NCI-H187 (cell line): ENCODE measurements at regions not wholly inside any gene's neighbourhood (a gene's known extent, or its start where the extent isn't known, plus 50 kb on each side); places are given as distances from the start of the nearest gene placed in this dataset.

Experiments
- DNase-seq, 2 experiments: peaks; one replicate each; lab custom pipeline; 2025; lab: John Stamatoyannopoulos, UW

DNA sequence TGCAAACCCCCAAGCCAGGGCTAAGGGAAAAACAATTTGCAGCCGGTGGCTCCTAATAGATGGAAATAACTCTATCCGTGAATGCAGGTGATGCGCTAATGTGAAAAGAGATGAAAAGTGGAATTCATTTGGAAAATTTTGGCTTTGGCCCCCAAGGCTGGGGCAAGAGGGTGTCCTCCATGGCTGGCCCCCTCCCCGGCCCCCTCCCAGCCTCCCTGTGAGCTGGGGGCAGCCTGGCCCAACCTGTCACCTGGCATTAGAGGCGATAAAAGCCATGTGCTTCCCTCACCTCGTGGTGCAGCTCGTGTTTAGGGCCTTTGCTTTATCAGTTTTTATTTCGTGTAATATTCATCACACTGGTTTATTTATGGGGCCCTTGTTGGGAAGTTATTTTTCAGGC is 267.2 kb downstream of the ENGASE start:
- no peak for DNase-seq

DNA sequence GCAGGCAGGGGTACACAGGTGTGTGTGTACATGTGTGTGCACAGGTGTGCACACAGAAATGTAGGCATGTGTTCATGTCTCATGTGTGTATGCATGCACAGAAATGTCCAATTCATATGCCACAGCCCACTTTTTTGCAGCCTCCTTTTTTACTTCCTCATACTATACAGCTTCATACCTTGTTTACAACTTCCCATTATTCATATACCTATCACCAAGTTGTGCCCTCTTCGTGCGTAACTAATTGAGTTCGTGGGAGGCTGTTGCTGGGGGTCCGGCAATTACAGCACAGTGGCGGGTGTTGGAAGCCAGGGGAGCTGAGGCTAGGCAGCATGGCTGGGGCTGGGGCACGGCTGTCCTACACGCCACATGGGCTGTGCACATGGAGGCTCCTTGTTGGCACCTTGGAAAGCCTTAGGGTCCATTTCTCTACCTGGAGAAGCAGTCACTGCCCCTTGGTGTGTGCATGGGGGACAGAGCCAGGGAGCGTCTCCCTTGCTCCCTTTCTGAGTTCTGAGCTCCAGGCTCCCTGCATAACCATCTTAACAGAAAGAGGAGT is 266.7 kb downstream of the ENGASE start:
- DNase-seq: no peak

DNA sequence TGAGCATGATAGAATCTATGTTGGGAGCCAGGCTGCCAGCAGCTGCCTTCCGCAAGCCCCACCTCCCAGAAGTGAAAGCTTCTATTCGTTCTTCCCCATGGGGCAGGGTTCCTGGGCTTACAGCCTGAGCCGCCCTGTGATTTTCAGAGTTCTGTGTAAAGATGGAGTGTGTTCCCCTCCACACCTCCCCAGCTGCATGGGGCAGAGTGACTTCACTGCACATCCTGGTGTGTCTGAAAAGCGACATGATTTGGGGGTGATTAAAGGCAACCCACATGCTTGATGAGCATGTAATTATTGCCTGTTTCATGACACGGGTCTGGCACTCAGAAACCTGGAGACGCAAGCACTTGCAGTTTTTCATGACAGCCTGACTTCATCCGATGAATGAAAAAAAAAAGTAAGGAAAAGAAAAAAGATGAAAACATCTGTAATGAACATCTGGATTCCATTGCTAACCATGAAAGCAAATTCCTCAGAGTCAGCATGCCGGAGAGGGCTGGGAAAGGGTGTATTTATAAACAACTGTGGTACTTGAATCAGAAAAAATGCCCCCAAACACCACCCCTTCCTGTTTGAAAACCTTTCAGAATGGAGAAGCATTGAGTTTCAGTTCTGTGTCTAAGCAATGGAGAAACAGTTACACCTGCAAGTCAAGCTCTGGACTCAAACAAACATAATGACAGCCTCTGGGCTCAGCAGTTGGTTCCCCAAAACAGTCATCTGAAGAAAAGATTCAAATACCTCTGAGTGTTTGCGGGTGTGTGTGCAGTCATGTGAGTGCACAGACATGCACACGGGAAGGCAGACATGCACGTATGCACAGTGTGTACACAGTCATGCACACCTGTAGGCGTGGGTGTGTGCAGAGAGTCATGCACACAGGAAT is 266.0 kb downstream of the ENGASE start:
- DNase-seq: no peak

DNA sequence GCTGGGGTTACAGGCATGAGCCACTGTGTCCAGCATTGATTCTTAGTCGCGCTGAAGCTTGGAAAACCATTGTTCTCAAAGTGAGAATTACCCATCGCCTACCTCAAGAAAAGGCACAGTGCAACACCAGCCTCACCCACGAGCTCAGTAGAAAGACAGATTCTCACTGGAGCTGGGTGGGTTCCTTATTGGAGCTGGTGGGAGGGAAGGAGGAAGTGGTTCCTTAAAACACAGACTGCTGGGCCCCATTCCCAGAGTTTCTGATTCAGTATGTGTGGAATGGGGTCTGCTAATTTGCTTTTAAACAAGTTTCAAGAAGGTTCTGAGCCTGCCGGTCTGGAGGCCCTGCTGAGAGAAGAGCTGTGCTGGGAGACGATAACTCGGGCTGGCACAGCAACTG is 264.7 kb downstream of the ENGASE start:
- no peak for DNase-seq

DNA sequence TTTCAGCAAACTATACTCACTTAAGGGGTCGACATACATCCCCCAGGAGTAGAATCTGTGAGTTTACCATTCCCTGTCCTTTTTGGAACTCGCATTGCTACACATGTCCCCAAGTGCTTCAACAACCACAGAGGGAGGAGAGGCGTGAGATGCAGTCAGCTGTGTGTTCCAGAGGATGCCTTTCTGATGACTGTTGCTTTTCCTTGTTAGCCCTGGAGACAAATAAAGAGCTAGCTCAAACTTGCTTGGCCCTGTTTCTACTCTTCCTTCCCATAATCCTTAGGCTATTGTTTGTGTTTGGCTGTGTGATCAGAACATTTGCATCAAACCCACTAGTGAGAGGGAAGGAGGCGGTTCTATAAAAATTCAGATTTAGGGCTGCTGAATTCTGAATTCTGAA is 264.0 kb downstream of the ENGASE start:
- no peak for DNase-seq

DNA sequence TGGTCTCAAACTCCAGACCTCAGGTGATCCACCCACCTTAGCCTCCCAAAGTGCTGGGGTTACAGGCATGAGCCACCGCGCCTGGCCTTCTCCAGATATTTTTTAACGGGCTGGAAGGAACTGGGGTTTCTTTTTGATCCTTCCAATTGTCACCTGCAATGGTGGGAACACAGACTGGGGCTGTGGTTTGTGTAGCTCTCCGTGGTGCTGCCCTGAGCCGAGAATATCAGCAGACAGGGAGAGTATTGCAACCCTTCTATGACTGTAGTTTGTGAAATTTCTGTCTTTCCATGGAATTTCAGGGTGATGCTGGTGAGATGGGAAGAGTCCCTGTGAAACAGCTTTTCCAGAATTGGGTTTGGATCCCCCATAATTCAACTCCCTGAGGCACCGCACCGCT is 263.5 kb downstream of the ENGASE start:
- no peak for DNase-seq

DNA sequence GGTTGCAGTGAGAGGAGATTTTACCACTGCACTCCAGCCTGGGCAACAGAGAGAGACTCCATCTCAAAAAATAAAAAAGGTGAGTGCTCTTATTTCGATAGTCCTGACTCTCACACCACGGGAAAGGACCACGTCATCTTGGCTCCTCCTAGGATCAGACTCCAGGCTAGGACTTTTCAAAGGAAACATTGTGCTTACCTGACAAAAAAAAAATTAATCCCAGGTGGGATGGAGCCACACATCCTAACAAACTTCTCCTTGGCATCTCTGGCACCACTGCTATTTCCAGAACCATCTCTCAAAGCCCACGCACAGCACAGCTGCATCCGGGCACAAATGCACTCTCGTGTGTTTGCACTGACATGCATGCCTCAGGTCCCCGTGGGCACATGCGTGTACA is 262.4 kb downstream of the ENGASE start:
- no peak for DNase-seq

DNA sequence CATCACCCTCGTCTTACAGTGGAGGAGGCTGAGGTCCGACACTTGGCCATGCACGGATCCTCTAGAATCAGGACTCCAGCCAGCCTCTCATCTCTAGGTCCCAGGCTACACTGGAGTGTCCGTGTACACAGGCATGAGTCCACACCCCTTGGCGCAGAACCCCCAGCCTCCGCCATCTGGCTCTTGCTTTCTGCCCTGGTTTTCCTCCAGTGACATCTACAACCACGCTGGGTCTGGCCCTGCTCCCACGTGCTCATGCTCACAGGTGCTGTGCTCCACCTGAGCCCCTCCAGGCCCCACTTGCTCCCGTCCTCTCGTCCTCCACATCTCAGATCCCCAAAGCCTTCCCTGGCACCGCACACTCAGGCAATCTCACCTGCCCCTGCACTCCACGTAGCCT is 260.8 kb downstream of the ENGASE start:
- no peak for DNase-seq

DNA sequence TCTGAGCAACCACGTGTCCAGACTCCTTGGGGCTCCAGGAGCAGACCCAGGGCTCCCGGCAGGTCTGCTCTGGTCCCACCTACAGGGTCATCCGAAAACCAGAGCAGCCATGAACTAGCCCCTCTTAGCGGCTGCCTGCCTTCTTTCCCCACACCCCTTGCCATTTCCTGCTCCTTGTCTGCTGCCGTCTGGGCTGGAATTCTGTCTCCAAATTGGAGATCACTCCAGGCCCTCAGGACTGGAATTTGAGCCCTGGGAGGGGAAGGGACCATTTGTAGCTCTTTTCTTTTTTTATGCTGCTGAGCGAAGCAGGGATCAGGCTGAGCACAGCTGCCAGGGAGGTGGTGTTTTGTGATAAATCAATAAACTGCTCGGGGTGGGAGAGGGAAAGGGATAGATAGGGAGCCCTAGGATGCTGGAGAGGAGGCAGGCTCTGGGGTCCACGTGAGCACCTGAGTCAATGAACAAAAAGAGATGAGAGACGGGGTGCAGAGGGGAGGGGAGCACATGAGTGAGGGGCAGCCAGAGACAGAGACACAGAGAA is 257.5 kb downstream of the ENGASE start:
- DNase-seq: no peak

DNA sequence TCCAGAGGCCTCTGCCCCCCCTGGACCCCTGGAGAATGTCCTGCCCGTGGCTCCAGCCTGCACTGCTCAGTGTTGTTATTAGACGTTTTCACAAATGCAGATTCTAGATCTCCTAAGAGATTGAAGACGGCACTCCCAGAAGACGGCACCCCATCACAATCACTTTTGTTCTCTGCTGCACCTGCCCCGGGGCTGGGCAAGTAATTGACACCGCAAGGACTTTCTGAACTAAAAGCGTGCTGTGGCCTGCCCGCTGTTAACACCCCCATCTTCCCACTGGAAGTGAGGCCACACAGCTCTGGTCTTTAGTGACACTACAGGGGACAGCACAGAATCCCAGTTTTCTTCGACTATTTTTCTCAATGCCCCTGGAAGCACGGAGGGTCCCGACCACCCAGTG is 256.9 kb downstream of the ENGASE start:
- DNase-seq: peak; percentile 42 to 60

DNA sequence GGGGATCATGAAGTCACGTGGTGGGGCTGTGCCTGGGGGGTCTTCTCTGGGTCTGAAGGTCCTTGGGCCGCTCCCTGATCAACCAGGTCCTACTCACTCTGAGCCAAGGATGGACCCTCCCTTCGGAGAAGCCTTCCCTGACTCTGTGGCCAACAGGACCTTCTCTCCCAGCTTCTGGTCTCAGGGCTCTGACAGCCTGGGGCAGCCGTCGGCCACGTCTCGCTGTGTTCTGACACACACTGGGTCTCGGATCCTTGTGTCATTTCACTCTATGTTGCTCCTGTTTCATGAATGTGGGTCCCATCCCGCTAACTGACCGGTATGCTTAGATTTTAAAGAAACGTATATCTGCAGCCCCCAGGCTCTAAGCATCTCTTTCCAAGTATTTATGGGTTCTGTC is 256.1 kb downstream of the ENGASE start:
- no peak for DNase-seq

DNA sequence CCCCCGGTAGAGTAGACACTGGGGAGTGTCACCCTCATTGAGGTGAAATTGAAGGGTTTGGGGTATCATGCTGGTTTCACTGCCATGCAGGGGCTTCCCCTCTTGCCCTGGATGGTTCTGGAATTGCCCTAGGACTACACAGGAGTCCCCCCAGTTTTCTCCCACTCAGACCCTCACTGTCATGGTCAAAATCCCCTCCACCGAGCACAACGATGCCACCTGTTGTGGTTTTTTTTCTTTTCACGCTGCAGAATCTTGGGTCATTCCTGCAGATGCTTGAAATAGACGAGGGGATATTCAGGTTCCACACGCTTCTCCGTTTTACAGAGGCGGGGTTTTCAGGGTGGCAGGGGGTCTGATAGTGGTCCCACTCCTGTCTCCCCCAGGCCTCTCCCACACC is 255.6 kb downstream of the ENGASE start:
- DNase-seq: no peak

DNA sequence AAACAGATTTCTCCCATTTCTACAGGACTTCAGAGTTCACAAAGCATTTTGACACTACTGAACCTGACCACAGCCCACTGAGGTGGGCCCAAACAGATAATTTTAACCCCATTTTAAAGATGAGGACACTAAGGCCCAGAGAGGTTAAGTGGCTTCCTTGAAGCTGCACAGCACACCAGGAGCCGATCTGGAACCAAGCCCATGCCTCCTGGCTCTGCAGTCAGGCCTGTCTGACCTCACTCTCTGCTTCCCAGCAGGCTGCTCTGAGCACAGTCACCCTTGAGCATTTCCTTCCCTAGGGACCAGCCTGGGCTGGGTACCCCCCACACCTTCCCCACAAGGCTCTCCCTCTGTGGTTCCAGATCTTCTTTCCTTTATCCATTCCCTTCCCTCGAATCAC is 252.2 kb downstream of the ENGASE start:
- no peak for DNase-seq

DNA sequence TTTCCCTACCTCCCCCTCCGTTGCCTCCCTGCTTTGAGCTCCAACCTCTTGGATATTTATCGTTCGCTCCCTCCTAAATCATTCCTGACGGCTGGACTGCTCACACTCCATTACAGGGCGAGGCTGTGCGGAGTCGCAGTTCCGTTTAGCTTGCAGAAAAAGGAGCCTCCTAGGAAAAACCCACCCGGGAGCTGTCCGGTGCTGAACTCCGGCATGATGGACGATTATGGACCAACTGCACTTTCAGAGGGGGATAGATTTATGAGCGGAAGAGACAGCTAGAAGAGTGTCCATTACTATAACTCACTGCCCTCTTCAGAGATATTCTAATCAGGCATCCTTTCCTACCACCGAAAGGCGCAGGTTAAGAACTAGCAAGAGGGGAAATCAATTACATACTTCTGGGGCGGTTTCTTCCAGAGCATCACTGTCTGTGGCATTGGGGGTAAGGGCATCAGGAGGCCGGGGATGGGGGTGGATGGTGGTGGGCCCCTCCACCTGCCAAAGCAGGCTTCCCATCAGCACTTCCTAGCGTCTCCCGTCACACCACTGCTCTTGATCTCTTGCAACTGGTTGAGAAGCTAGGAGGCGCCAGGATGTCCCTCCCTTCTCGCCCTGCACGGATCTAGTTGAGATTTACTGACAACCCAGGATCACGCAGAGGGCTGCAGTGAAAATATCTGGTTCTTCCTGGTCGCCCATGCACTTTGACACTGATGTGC is 251.2 kb downstream of the ENGASE start:
- DNase-seq: no peak

DNA sequence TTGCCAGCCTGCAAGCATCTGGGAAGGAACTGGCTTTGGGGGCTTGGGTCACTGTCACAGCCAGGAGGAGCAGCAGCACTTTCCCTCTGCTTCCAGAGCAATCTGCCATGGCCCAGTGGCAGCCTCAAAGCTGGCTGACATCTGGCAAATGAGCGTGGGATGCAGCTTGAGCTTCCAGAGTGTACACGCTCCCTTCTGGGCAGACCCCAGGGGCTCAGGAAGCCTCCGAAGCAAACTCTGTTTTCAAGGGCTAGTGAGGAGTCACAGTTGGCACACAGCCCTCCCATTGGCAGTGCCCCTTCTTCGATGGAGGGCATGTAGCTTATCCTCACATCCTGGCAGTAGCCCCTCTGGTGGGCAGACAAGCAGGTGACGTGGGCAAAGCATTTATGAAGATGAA is 249.6 kb downstream of the ENGASE start:
- no peak for DNase-seq

DNA sequence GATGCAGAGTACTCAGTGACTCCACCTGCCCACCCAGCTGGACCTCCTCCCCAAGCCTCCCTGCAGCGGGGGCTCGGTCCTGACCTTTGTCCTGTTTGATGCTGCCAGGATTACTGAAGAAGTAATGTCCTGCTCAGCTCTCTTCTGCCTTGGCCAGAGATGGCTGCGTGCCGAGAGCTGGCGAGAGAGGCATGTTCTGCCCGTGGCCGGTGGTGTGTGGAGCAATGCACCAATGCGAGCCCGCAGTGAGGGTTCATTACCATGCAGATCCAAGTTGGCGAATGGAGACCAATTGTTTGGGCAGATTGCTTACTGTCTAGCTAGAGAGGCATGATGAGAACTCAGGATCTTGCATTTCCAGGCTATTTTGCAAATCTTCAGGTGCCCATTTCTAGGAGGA is 248.9 kb downstream of the ENGASE start:
- no peak for DNase-seq

DNA sequence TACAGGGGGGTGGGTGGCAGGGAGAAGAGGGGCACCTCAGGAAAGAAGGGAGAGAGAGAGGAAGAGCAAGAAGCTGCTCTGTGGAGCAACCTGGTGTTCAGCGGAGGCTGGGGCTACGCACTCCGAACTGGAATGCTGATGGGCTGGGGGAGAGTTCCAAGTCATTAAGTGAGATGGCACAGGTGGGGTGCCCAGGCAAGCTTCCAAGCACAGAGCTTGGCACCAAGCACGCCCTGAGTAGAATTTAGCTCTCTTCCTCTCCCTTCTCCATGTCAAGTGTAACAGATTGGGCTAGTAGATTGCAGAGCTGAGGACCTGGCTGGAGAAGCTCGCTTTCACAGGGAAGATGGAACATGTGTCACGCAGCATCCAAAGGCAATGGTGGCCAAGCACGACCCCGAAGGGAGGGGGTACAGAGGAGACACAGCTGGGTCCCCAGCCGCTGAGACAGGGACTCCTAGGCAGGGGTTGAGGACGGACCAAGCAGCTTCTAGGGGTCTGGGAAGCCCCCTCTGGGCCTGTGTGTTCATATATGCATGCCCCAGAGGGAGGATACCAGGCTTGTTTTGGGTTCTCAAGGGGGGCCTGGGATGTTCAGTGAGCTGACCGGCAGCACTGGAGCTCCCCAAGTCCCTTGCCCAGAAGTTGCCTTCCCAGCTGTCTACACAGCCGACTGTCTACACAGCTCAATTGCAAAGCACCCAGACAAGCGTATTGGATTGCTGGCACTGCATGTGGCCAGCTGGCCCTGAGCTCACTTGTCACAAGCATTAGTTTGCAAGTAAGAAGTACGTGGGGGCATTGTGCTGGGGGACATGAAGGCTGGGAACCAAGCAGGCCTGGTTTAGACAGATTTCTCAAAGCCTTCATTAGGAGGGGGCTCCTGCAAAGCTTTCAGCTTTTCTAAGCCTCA is 247.8 kb downstream of the ENGASE start:
- DNase-seq: no peak

DNA sequence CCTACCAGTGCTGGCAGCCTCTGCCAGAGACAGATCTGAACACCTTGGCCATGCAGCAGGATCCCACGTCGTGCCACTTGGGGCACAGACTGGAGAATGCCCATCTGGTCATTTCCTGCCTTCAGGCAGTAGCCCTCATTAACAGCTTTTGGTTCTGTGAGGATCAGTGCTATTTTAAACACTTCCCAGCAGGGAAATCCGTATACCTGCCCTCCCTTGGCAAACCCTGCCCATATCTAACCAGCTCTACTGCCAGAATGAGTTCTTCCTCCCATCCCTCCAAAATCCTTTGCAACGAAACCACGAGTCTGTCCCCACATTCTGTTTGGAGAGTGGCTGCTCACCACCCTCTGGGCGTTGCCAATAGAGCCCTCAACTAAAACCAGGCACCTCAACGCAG is 245.7 kb downstream of the ENGASE start:
- DNase-seq: no peak

DNA sequence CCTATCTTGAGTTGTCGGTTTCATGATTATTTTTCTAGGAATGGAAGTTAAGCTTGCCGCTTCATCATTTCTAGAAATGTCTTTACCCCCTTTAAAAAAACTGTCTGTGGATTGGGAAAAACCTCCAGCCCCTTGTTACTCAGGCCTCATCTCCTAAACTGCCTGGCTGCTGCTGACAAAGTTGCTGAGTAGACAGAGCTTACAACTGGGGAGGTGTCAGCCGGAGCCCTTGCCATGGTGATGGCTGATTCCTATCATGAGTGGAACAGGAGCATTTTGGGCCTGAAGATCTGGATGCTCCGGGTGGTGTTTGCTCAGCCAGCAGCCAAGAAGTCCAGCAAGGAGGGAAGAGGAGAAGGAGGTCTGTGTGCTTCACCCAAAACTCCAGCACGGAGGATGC is 243.3 kb downstream of the ENGASE start:
- no peak for DNase-seq

DNA sequence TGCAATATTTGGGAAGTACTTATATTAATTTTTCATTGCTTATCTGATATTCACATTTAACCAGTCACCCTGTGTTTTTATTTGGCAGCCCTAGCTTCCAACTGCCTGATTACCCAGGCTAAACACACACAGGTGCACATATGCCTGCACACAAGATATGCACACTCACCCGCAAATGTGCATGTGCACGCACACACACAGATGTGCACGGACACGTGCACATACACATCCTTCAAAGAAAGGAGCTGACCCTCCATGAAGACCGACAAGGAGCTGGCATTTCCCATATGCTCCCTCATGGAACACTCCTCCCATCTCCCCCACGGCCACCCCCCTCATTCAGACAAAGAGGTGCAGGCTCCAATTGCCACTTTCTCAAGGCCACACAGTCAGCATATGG is 242.2 kb downstream of the ENGASE start:
- DNase-seq: no peak

DNA sequence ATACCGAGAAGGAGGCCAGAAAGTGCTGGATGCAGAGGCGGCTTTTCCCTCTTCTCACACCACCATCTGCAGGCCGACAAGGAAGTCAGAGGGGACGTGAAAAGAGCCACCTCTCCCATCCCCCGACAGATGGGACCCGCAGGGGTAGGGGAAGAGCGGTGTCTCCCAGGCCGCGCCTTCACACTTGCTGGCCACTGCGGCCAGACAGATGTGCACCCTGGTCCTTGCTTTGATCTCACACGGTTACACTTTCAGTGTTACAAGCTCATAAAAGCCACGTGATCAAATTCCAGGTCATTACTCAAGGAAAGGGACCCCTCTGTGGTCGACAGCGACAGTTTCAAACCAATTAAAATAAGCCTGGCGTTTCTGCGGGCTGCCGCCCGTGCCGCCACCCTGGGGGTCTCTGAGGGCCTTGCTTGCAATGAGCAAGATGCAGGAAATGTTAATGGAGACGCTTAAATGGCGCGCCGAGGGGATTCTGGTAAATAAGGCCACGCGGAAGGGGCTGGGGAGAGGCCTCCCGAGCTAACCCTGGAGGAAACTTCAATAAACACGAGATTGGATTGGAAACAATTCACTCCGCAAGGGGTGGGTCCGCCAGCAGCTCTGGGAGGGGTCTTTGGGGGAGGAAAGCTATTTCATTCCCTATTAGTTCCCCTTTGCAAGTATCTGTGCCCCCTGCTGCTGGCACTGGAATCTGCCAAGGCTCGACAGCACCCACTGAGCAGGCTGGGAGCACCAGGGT is 240.9 kb downstream of the ENGASE start:
- DNase-seq: no peak
